ENCODE measurements at regions not wholly inside any gene's neighbourhood (a gene's known extent, or its start where the extent isn't known, plus 50 kb on each side); places are given as distances from the start of the nearest gene placed in this dataset.
"Not testable (repeated sequence)": the region's sequence is repeated elsewhere in the genome, so short reads cannot be mapped to it uniquely, and the experiment has no call there.

DNA sequence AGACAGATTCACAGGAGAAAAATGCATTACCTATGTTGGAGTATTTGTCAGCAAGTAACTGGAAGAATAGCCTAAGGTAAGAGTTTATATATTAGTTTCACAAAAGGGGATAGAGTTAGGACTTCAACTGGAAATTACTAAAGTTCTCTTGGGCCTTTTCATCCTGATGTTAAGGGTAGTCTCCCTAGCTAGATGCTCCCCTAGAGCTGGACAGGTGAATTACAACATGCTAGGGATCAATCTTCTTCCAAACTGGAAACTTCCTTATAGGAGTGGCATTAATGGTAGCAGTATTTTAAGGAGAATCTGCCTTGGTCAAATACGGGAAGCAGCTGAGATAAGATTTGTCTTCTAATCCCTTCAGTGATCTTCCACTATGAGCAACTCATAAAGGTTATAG is 632.8 kb upstream of the RAG2 start:
- no peak for DNase-seq

DNA sequence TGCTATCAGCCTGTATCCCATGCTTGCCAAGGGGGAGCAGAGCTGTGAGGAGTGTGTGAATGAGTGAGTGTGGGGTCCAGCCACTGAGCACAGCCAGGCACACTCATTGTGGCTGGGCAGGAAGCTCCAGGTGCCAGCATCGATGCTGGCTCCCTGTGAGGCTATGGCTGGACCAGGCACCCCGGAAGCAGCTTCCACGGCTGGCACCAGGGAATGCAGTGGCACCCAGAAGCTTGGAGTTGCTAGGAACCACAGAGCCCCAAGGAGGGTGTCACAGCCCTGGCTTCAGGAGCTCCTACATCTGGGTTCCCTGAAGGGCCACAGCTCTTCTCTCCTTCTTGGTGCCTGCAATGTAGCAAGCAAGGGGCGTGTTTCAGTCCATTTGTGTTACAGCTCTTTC is 625.9 kb upstream of the RAG2 start:
- DNase-seq = no peak

DNA sequence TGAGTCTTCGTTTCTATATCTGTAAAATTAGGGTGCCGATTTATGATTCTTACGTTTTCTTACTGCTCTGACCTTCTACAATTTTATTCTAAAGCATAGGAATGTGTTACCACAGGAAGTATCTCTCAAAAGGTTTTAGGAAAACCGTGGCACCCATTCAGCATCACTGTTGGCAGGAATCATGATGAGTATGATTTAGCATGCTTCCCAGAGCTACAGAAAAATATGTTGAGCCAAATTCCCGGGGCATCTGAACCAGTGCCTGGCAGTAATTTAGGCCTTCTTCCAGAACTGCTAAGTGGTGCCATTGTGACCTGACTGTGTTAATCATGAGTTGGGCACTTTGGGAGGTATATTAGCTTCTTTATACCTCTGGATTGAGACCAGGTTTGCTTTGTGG is 605.0 kb upstream of the RAG2 start:
- no peak for DNase-seq

DNA sequence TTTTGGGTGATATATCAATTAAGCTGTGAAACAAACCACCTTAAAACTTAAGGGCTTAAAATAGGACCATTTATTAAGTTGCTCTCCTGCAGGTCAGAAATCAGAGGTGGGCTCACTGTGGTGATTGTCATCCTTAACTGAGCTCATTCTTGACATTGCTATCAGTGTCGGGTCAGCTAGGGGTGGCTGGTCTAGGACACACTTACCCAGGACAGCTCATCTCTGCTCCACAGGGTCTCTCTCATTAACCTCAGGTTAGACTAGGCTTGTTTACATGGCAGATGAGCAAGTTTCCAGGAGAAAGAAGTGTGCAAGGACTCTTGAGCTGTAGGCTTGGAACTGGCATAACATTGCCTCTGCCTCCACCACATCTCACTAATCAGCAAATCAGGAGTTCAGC is 601.0 kb upstream of the RAG2 start:
- no peak for DNase-seq

DNA sequence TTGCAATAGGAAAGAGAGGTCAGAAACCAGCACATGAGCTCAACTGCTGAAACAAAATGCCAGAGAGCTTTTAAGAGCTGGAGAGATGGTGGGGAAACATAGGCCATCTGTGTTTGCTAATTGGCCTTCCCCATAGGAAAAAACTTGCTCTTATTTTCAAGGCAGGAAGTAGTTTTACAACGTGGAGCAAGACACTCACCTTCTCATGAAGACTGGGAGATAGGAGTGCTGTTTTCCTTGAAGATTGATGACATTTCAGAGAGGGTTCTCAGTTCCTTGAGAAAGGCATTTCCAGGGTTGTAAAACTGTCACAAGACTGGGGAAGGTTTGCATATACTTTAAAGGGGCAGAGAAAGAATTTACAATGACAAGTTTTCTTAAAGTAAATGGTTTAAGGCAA is 586.3 kb upstream of the RAG2 start:
- no peak for DNase-seq

DNA sequence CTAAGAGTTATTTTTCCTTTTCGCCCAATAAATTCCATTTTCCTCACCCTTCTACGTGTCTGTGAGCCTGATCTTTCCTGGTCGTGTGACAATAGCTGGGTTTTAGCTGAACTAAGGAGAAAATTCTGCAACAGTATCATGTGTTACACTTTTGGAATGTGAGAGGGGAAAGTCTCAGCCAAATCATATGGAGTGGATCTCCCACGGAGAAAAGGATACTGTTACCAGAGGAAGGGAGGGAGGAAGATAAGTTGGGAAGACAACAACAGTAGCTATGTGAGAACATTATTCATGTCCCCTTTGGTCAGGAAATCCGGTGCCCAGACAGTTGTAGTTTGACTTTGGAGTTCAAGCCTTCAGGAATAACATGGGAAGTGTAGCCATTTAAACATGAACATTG is 584.0 kb upstream of the RAG2 start:
- DNase-seq = no peak

DNA sequence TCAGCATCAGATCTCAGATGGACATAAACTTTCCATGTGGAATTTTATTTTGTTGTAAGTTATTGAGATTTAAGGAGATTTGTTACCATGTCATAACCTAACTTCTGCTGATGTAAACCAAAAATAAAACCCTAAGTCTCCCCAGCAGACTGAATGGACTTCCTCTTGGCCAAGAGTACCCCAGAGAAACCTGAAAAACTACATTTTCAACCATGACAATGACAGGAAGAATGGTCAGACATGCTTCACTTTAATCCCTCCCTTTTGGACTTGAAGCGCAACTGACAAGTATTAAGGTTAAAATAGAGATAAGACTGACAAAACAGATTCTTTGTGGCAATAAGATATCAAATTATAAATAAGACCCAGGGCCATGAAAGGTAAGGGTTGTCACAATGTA is 579.7 kb upstream of the RAG2 start:
- no peak for DNase-seq

DNA sequence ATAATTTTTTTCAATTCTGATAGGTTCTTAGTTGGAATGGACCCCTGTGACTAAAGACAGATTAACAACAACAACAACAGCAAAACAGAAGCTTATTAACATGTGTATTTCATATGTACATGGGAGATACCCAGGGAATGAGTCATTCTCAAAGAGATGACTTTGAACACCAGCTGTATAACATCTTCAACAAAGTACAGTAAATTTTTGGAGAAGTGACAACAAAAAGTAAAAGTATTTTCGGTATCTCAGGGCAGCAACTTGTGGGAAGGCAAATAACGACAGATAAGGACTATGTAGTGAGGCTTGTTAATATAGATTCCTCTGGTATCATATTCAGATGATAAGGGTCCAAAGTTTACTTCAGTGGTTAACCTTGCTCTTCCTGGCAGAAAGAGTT is 573.4 kb upstream of the RAG2 start:
- DNase-seq = no peak

DNA sequence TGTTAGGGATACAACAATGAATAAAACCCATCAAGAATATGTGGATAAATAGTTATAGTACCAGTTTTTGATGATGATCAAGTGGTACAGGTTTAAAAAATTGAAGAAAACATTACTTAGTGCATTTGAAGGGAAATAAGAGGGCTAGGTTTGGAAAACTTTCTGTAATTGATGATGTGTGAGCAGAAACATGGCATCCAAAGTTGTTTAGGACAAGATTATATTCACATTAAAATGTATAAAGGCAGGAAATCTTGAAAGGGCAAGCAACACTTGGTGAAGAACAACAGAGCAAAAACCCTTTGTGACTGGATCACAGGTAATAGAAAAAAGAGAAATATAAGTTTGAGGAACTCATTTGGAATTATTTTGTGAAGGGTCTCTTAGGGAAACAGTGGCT is 572.3 kb upstream of the RAG2 start:
- DNase-seq = no peak

DNA sequence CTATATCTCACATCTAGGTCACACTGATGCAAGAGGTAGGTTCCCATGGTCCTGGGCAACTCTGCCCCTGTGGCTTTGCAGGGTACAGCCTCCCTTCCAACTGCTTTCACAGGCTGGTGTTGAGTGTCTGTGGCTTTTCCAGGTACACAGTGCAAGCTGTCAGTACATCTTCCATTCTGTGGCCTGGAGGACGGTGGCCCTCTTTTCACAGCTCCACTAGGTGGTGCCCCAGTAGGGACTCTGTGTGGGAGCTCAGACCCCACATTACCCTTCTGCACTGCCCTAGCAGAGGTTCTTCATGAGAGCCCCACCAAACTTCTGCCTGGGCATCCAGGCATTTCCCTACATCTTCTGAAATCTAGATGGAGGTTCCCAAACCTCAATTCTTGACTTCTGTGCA is 547.4 kb upstream of the RAG2 start:
- not testable (repeated sequence) for DNase-seq

DNA sequence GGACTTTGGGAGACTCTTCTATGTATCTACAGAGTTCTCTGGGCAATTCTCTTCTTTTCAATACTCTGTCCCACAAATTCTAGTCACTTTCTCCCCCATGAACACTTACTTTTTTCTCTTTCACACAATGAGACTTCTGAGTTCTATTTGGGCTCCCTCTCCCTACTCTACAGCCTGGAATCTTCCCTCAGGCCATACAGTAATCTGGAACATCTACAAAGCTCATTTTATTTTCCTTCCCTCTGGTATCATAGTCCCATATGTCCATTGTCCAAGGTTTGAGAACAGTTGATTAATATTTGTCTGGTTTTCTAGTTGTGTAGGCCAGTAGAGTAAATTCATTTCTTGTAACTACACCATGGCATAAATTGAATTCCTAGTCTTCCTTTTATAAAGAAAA is 544.6 kb upstream of the RAG2 start:
- no peak for DNase-seq

DNA sequence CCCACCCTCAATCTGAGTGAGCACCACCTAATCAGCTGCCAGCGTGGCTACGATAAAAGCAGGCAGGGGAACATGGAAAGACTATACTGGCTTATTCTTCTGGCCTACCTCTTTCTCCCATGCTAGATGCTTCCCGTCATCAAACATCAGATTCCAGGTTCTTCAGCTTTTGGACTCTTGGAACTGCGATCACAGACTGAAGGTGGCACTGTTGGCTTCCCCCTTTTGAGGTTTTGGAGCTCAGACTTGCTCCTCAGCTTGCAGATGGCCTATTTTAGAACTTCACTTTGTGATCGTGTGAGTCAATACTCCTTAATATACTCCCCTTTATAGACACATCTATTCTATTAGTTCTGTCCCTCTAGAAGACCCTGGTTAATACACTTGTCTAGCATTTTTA is 543.7 kb upstream of the RAG2 start:
- no peak for DNase-seq

DNA sequence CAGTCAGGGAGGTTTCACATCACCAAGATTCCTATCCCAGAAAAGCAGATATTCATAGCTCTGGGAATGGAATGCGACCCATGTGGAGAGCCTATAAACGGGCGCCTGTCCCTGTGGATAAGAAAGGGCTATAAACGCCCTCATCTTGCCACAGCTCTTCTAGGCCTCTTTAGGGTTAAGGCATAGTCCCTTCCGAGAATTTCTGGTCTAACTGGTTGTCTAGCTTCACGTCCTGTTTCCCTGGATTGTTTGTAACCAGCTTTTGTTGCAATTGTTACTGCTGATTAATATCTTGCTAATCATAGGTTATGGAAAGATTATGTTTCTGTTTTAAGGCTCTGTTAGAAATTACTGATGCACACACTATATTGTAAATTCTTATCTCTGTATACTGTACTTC is 537.6 kb upstream of the RAG2 start:
- DNase-seq = not testable (repeated sequence)

DNA sequence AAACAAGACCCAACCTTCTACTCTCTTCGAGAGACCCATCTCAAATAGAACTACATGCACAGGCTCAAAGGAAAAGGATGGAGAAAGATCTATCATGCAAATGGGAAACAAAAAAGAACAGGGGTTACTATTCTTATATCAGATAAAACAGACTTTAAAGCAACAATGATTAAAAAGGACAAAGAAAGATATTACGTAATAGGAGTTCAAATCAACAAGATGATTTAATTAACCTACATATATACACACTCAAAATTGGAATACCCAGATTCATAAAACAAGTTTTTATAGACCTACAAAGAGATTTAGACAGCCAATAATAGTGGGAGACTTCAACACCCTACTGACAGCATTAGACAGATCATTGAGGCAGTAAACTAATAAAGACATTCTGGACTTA is 536.6 kb upstream of the RAG2 start:
- DNase-seq = no peak

DNA sequence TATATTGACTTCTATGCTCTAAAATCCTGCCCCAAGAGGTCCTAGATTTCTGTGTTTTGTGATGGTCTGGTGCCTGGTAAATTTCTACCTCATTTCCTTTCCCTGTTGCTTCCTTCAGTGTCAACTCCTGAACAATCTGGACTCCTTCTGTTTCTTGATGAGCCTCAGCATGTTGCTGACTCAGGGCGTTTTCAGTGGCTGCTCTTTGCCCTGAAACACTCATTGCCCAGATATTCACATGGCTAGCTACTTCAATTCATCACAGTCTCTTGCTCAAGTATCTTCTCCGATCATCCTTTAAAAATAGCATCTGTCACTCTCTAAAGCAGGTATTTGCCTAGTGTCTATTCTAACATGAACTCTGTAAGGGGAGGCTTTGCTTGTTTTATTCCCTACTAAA is 526.3 kb upstream of the RAG2 start:
- no peak for DNase-seq

DNA sequence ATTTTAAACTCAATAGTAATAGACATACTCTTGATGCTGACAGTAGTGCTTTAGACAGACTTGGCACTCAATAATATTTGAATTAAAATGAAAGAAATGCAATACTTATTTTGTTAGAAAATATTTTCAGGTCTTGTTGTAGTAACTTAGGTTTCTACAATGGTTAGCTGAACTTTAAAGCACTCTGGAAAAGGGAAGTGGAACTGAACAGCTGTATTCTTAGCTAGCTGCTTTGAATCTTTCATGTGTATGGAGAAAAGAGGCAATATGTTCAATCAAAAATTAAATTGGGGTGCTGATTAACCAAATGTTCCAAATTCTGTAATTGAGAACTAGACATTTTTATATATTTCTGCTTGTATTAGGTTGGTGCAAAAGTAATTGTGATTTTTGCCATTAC is 517.9 kb upstream of the RAG2 start:
- no peak for DNase-seq

DNA sequence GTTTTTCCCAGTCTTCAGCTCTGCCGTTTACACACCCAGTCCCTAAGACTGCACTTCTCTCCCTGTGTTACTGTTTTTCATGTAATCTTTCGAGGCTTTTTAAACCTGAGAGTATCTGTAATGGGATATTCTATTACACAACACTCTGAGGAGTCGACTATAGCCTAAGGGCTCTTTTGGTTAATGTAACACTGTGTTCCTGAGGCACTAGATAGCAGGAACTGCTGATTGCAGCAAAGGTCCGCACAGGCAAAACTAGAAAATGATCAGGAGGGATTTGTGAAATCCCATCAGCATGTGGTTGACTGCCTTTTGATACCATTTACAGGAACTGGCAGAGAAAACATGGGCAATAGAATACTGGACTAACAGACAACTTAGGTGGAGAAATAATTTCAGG is 512.3 kb upstream of the RAG2 start:
- DNase-seq = no peak

DNA sequence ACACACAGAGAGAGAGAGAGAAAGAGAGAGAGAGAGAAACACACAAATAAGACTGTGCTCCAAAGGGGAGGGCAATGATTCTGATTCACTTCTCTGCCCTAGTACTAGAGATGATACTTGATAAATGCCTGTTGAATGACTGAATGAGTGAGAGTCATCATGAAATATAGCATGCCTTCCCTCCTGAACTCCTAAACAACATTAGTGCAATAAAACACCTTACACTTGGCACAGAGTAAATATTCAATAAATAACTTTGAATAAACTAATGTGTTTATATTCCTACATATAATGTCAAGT is 511.2 kb upstream of the RAG2 start:
- no peak for DNase-seq

DNA sequence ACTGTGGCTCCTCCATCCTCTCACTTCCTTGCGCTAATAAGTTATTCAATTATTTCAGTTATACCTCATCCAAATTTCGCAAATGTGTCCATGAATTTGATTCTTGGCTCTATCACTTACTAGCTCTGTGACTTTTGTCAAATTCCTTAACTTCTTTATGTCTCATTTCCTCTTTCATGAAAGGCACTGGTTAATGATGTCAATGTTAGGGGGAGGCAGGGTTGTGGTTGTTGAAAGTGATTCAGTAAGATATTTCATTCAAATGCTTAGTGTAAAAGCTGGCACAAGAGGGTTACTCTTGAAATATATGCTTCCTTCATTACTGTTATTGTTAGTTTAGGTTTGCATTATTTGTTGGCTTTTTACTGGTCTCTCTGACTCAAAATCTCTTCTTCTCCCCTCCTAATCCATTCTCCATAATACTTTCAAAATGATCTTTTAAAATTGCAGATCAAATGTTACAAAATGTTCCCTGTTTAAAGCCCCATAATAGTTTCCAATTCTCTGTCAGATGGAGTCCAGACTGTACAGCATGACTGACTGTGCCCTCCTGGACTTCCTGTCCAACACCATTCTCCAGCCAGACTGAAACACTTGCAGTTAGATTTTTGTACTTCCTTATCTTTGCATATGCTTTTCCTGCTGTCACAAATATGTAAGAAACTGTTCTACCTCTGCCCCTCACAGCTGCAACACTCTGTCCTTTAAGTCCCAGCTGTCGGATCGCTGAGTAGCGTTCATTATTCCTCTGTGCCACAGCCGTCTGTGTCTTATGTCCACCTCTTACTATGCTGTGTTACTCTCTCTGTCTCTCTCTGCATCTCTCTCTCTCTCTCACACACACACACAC is 510.6 kb upstream of the RAG2 start:
- no peak for DNase-seq

DNA sequence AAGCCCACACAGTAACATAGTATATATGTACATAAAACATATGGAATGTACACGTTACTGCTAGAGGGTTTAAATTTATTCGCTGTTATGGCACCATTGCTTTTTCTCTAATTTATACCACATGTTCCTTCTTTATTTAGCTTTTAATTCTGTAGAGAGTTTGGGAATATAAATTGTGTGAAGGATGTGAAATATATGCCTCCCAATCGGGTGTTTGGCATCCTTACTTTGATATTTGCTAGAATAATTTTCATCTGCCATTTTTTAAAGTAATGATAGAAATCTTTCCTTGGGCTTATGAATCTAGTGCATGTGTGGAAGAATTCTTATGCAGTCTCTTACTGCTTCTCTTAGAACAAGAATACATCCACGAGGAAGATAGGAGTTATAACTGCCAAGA is 509.8 kb upstream of the RAG2 start:
- no peak for DNase-seq

DNA sequence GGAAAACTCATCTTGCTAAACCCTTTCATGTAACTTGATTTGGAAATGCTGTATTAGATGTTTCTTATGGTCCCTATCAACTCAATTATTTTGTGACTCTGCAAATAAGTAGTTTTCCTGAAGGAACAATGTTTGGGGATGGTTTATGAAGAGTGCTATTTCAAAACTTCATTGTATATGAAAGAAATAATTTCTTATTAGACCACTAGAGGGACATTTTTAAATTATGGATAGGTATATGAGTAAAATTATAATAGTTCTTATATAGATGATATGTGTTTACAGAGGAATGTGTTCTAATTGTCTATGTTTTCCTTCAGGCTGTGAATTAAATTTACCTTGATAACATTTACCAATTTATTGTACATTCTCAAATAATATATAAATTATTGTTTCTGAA is 509.4 kb upstream of the RAG2 start:
- no peak for DNase-seq

DNA sequence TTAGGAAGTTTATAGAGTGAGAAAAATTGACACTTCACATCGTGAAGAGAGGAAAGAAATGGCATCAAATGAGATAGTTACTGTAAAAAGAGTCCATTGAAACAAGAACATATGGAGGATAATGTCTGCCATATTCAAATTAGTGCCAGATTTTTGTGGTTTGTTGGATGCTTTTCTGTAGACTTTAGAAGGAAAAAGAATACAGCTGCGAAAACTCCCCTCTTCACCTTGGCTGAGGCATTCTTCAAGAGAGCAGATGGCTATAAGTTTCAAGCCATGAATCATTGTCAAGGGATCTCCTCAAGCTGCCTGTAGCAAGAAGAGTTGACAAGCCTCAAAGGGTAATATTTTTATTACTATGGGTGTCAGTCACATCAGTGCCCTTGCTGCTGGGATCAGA is 507.4 kb upstream of the RAG2 start:
- DNase-seq = no peak

DNA sequence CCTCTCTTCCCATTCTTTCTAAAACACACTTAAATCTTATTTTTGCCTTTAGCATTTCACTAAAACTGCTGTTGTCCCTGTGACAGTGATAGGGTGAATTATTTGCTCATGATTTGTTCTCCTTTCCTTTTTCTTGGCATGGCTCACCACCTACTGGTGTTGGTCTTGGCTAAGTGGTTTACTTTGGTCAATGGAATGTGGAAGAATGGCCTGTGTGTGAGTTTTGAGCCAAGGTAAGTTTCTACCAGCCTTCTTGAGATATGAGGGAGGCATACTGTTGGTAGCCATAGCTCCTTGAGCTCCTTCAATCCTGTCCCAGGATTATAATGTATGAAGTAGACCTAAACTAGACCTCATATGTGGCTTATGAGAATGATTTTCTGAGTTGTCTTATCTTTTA is 506.3 kb upstream of the RAG2 start:
- DNase-seq = no peak

DNA sequence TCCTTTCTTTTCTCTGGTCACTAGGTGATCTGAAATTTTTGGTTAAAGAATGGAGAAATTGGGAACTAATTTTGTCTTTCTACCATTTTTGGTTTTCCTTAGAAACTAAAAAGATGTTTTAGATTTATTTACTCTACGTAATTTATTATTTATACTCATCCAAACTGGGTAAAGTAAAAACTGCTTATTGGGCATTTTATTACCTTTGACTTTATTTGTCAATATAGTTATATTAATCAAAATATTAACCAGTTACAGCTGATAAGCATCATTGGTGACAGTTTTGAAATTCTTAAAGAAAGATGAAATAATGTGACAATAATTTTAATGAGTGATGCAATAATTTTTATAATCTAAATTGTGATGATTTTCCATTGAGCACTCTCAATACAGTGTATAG is 502.0 kb upstream of the RAG2 start:
- no peak for DNase-seq

DNA sequence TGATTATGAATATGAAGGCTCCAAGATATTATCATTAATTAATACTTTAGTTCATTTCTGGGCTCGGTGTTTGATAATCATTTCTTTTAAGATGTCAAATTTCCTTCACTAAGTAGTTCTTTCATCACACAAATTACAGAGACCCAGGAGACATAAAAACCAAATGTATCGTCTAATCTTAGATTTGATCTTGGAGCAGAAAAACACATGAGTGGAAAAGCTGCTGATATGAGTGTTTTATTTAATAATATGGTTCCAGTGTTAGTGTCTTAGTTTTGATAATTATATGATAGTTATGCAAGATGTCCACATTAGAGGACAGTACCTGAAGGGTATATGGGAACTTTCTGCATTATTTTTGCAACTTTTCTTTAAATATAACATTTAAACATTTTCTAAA is 494.5 kb upstream of the RAG2 start:
- DNase-seq = no peak

DNA sequence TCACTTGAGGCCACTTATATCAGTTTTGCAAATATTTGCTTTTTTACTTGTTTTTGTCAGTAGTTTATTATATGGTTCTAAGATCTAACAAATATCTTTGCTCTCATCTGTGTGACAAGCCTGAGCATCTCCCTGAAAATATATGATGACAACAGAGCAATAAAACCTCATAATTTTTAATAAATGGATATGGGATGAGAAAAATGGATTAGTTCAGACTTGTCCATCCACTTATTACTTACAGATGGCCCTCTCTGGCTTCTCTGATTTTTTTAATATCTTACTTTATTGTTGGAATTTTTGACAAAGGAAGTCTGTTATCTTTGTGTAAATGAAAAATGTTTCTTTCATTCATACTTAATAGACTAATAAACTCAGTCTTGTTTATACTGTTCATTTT is 491.4 kb upstream of the RAG2 start:
- DNase-seq = no peak

Measured in NCI-H1694 (cell line).